Lower lobe of right lung (tissue), 2 donors: ENCODE measurements at regions not wholly inside any gene's neighbourhood (a gene's known extent, or its start where the extent isn't known, plus 50 kb on each side); places are given as distances from the start of the nearest gene placed in this dataset.

ENCODE experiments used
- ATAC-seq, 2 donors: fragments of 200-7000 bp; cut with Tn5 transposase; one replicate each; pipeline ENCODE4 v1.9.1; 2020 to 2022; ENCODE audit warnings: mild to moderate bottlenecking in 2 of 2, moderate library complexity in 2 of 2
- DNase-seq: peaks from one replicate; pipeline ENCODE4 v3.0.0-alpha.2; 2020
- H3K27ac ChIP-seq: fragments of 200-600 bp; one replicate; pipeline ENCODE4 v1.8.0; 2022
- H3K27me3 ChIP-seq: fragments of 200-600 bp; one replicate; pipeline ENCODE4 v1.8.0; 2022; ENCODE audit warnings: low read depth
- H3K36me3 ChIP-seq: fragments of 200-600 bp; one replicate; pipeline ENCODE4 v1.8.0; 2022; ENCODE audit warnings: mild to moderate bottlenecking
- H3K4me1 ChIP-seq: fragments of 200-600 bp; one replicate; pipeline ENCODE4 v1.8.0; 2022
- H3K4me3 ChIP-seq: fragments of 200-600 bp; one replicate; pipeline ENCODE4 v1.8.0; 2022; ENCODE audit warnings: mild to moderate bottlenecking
- H3K9me3 ChIP-seq: fragments of 200-600 bp; one replicate; pipeline ENCODE4 v1.8.0; 2022
- intact Hi-C: fragments of 100-400 bp; cut with DNase I; formaldehyde crosslinking; loops from one replicate; pipeline ENCODE4 v1.11.0; 2022
- TF ChIP-seq, protein P1 (sequence below): fragments of 200-600 bp; IDR thresholded peaks from one replicate; pipeline ENCODE4 v1.8.0; 2022; ENCODE audit warnings: antibody characterized with exemption, mild to moderate bottlenecking
- donor health status: DM: no; HTN: yes; CAD: no; lungs with severe emphysema.

DNA sequence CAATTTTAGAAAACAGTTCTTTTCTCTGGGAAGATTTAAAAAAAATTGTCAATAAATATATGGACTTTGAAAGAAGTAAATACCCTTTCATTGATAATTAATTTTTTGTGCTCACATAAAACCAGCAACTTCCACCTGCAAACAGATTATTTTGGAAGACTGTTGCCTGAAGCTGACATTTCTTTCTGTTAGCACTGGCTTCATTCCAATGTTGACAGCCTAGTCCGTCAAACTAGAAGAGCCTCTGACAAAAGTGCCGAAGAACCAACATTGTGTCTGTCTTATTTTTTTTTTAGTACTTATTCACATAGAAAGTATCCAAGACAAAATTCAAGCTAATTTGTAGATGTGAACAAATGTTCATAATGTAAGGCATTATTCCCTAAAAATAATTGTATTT is 108.6 kb upstream of the TMEM161B start:
- H3K36me3 ChIP-seq = no peaks in the 10 kb centered on the region
- DNase-seq (no peak), ATAC-seq (no peak)
- no peak overlapping the region for H3K4me3 ChIP-seq
- H3K9me3 ChIP-seq = no peaks in the 10 kb centered on the region
- H3K27ac ChIP-seq = no peak overlapping the region
- intact Hi-C loops = no loop called here
- no peaks in the 10 kb centered on the region for H3K4me1 ChIP-seq
- TF ChIP-seq, protein P1, sequence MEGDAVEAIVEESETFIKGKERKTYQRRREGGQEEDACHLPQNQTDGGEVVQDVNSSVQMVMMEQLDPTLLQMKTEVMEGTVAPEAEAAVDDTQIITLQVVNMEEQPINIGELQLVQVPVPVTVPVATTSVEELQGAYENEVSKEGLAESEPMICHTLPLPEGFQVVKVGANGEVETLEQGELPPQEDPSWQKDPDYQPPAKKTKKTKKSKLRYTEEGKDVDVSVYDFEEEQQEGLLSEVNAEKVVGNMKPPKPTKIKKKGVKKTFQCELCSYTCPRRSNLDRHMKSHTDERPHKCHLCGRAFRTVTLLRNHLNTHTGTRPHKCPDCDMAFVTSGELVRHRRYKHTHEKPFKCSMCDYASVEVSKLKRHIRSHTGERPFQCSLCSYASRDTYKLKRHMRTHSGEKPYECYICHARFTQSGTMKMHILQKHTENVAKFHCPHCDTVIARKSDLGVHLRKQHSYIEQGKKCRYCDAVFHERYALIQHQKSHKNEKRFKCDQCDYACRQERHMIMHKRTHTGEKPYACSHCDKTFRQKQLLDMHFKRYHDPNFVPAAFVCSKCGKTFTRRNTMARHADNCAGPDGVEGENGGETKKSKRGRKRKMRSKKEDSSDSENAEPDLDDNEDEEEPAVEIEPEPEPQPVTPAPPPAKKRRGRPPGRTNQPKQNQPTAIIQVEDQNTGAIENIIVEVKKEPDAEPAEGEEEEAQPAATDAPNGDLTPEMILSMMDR = no peak
- H3K27me3 ChIP-seq = no peaks in the 10 kb centered on the region

DNA sequence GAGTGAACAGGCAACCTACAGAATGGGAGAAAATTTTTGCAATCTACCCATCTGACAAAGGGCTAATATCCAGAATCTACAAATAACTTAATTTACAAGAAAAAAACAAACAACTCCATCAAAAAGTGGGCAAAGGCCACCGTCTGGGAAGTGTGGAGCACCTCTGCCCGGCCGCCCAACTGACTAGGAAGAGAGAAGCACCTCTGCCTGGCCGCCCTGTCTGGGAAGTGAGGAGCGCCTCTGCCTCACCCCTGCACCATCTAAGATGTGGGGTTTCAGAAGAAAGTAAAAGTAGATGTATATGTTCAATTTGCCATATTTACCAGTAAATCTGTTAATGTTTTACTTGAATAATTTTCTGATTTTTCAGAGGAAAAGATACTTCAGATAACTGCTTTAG is 108.1 kb upstream of the TMEM161B start:
- Histone ChIP-seq H3K9me3 (no peaks in the 10 kb centered on the region), H3K27ac (no peak overlapping the region), H3K4me1 (no peaks in the 10 kb centered on the region), H3K27me3 (no peaks in the 10 kb centered on the region), H3K36me3 (no peaks in the 10 kb centered on the region), H3K4me3 (no peak overlapping the region)
- intact Hi-C loops = no loop called here
- DNase-seq (no peak), ATAC-seq (no peak)
- TF ChIP-seq, protein P1 = no peak

DNA sequence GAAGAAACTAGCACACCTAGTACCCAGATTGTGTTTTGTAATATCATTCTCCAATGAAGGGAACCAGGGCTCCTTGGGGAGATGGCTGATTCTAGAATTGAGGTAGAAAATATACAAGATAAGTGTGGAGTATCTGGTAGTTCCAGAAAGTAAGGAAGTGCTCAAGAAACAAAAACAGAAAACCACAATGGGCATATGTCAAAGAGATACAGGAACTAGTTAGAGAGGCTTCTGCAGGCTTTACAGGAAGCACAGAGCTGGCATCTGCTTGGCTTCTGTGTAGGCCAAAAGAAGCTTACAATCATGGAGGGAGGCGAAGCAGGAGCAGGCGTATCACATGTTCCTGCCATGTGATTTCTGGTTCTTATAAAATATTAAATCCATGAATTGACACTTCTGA is 105.7 kb upstream of the TMEM161B start:
- H3K27ac ChIP-seq = no peak overlapping the region
- no peak overlapping the region for H3K4me3 ChIP-seq
- no peak for DNase-seq
- H3K36me3 ChIP-seq = no peaks in the 10 kb centered on the region
- H3K27me3 ChIP-seq = no peaks in the 10 kb centered on the region
- H3K9me3 ChIP-seq = no peaks in the 10 kb centered on the region
- TF ChIP-seq, protein P1 = no peak
- no peak for ATAC-seq
- intact Hi-C loops = no loop called here
- H3K4me1 ChIP-seq = no peaks in the 10 kb centered on the region

DNA sequence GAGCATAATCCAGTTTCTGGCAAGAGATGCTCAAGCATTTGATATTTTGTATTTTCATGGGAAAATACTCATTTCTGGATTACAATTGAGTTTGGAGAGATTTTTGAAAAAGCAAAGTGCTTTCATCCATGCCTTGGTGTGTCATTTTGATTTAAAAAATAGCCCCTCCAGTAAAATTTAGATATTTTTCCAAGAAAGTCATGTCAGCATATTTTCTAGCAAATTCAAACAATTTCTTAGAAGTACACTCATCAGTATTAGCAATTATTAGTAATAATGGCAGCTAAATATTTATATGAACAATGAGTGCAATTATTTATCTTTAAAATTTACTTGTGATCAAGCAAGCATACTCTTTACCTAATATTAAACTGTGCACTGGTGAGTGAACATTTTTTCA is 102.2 kb upstream of the TMEM161B start:
- intact Hi-C loops = no loop called here
- no peak overlapping the region for H3K27ac ChIP-seq
- H3K27me3 ChIP-seq = no peaks in the 10 kb centered on the region
- DNase-seq = no peak
- TF ChIP-seq, protein P1 = no peak
- ATAC-seq = no peak
- no peak overlapping the region for H3K4me3 ChIP-seq
- no peaks in the 10 kb centered on the region for H3K9me3 ChIP-seq
- no peaks in the 10 kb centered on the region for H3K36me3 ChIP-seq
- H3K4me1 ChIP-seq = no peaks in the 10 kb centered on the region

DNA sequence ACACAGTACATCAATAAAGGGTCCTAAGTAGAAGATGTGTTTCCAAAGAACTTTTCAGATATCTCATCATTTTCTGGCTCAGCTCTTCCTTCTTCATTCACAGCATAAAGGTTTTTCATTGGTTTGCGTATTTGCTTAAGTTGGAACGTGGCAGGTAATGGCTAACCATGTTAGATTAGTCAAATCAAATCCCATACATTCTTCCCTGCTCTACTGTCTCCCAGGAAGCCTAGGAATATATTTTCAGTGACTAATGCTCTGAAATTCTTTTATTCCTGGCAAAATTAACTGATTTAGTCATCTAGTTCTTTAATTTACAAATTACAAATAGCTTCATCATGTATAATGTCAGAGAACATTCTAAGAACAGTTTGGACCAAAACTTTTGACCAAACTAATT is 99.6 kb upstream of the TMEM161B start:
- intact Hi-C loops = no loop called here
- Histone ChIP-seq H3K4me1 (no peaks in the 10 kb centered on the region), H3K27ac (no peak overlapping the region), H3K4me3 (no peak overlapping the region), H3K9me3 (no peaks in the 10 kb centered on the region), H3K27me3 (no peaks in the 10 kb centered on the region), H3K36me3 (no peaks in the 10 kb centered on the region)
- DNase-seq (no peak), ATAC-seq (no peak)
- TF ChIP-seq, protein P1 = no peak

DNA sequence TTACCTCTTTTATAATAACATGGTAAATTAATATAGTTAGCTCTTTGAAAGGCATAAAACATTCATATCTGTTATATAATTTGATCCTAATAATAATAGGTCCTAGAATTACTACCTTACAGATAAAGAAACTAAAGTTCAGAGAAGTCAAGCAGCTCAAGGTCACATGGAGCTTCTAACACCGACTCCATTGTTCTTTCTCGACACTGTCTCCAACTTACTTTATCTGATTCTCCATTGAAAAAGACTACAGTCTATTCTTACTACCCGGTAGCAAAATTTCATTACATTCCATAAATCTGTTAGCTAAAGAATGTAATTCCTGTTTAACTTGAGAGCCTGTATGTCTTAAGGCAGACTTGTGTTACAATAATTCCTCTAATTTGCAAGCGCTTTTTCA is 96.3 kb upstream of the TMEM161B start:
- no peaks in the 10 kb centered on the region for H3K4me1 ChIP-seq
- no peaks in the 10 kb centered on the region for H3K27me3 ChIP-seq
- ATAC-seq (no peak), DNase-seq (no peak)
- H3K36me3 ChIP-seq = no peaks in the 10 kb centered on the region
- TF ChIP-seq, protein P1 = no peak
- no peak overlapping the region for H3K4me3 ChIP-seq
- no peaks in the 10 kb centered on the region for H3K9me3 ChIP-seq
- intact Hi-C loops = no loop called here
- H3K27ac ChIP-seq = no peak overlapping the region
